OCI-LY1 (cell line): ENCODE measurements at regions not wholly inside any gene's neighbourhood (a gene's known extent, or its start where the extent isn't known, plus 50 kb on each side); places are given as distances from the start of the nearest gene placed in this dataset.

Experiments used
- H2AFZ ChIP-seq: fragments of 200-600 bp; sonication (generic), shearing (Covaris generic); 2 replicates; pipeline ENCODE4 v1.6.0; 2014; ENCODE audit warnings: antibody characterized with exemption, mild to moderate bottlenecking, low read length
- H3F3A ChIP-seq: fragments of 200-600 bp; sonication (generic), shearing (Covaris generic); 2 replicates; pipeline ENCODE4 v1.6.0; 2014; ENCODE audit warnings: mild to moderate bottlenecking, antibody characterized with exemption, low read length, moderate library complexity; ENCODE audit not compliant: insufficient read depth
- H3K27ac ChIP-seq: fragments of 200-600 bp; sonication (generic); 2 replicates; pipeline ENCODE4 v1.5.1; 2014; ENCODE audit warnings: low read length, mixed run types, mild to moderate bottlenecking, low read depth; ENCODE audit not compliant: poor library complexity, severe bottlenecking
- H3K27me3 ChIP-seq: fragments of 200-600 bp; sonication (generic); 2 replicates; pipeline ENCODE4 v1.6.0; 2014; ENCODE audit warnings: antibody characterized with exemption, mild to moderate bottlenecking, low read length, moderate library complexity; ENCODE audit not compliant: insufficient read depth
- H3K36me3 ChIP-seq: fragments of 200-600 bp; sonication (generic); 2 replicates; pipeline ENCODE4 v1.6.1; 2014; ENCODE audit warnings: mild to moderate bottlenecking, antibody characterized with exemption, low read length, moderate library complexity, mixed read lengths; ENCODE audit not compliant: insufficient read depth
- H3K4me1 ChIP-seq: fragments of 200-600 bp; sonication (generic); 2 replicates; pipeline ENCODE4 v1.5.1; 2014; ENCODE audit warnings: mild to moderate bottlenecking, low read length, moderate library complexity; ENCODE audit not compliant: insufficient read depth, severe bottlenecking
- H3K4me2 ChIP-seq: fragments of 200-600 bp; sonication (generic), shearing (Covaris generic); 2 replicates; pipeline ENCODE4 v1.6.1; 2014; ENCODE audit warnings: low read length
- H3K4me3 ChIP-seq: fragments of 200-600 bp; sonication (generic); 2 replicates; pipeline ENCODE4 v1.5.1; 2014; ENCODE audit warnings: low read length, low read depth, mild to moderate bottlenecking, mixed read lengths; ENCODE audit not compliant: poor library complexity, severe bottlenecking
- H3K79me2 ChIP-seq: fragments of 200-600 bp; shearing (Covaris generic); 2 replicates; pipeline ENCODE4 v1.6.1; 2016; ENCODE audit warnings: mixed run types, low read length, mixed read lengths; ENCODE audit not compliant: insufficient read depth
- H3K9ac ChIP-seq: fragments of 200-600 bp; sonication (generic), shearing (Covaris generic); 2 replicates; pipeline ENCODE4 v1.6.1; 2014; ENCODE audit warnings: mild to moderate bottlenecking, low read length, mixed read lengths
- H3K9me2 ChIP-seq: fragments of 200-600 bp; sonication (generic), shearing (Covaris generic); 2 replicates; pipeline ENCODE4 v1.6.1; 2014; ENCODE audit warnings: low read depth, mild to moderate bottlenecking, low read length, mixed read lengths
- H3K9me3 ChIP-seq: fragments of 200-600 bp; shearing (Covaris generic); 2 replicates; pipeline ENCODE4 v1.6.1; 2014; ENCODE audit warnings: low read length, mixed read lengths
- H4K20me1 ChIP-seq: fragments of 200-600 bp; sonication (generic), shearing (Covaris generic); 2 replicates; pipeline ENCODE4 v1.6.0; 2016; ENCODE audit warnings: mild to moderate bottlenecking, low read length; ENCODE audit not compliant: insufficient read depth
- EZH2 ChIP-seq: fragments of 200-600 bp; sonication (generic), shearing (Covaris generic); IDR thresholded peaks from 2 replicates; pipeline ENCODE4 v1.8.0; 2017; ENCODE audit warnings: borderline replicate concordance, mixed run types, mild to moderate bottlenecking, antibody characterized with exemption, low read length, moderate library complexity, mixed read lengths
- TF ChIP-seq, protein P1 (sequence below): fragments of 200-600 bp; sonication (generic), shearing (Covaris generic); IDR thresholded peaks from 2 replicates; pipeline ENCODE4 v1.5.1; 2017; ENCODE audit warnings: mild to moderate bottlenecking, antibody characterized with exemption, low read length, moderate library complexity, mixed read lengths

DNA sequence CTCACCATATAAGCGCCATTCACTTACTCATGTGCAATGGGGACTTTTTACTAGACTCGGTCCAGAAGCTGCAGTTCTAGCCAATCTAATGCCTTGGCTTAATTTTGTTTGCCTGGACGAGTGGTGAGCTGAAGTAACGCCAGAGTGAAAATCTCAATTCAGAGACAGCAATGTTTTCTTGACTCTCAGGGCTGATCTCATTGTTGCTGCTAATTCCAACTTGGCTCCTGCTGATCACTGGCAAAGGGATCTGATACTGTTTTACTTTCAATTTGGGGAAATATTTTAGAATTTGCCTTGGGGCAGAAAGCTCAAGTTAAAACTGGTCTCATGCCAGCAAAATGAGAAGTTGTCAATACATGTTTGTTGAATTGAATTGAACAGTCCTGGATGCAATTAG is 906.6 kb upstream of the CDH2 start:
- Histone ChIP-seq H3K9me3 (no peaks in the 10 kb centered on the region), H3K4me2 (no peak overlapping the region), H3K36me3 (no peaks in the 10 kb centered on the region), H3F3A (no peaks in the 10 kb centered on the region), H3K4me3 (no peak overlapping the region), H4K20me1 (no peaks in the 10 kb centered on the region), H3K27ac (no peak overlapping the region), H3K9me2 (no peaks in the 10 kb centered on the region), H3K27me3 (no peaks in the 10 kb centered on the region), H3K4me1 (no peaks in the 10 kb centered on the region), H3K9ac (no peak overlapping the region), H3K79me2 (no peaks in the 10 kb centered on the region), H2AFZ (no peak overlapping the region)
- TF ChIP-seq EZH2: no peak
- TF ChIP-seq, protein P1, sequence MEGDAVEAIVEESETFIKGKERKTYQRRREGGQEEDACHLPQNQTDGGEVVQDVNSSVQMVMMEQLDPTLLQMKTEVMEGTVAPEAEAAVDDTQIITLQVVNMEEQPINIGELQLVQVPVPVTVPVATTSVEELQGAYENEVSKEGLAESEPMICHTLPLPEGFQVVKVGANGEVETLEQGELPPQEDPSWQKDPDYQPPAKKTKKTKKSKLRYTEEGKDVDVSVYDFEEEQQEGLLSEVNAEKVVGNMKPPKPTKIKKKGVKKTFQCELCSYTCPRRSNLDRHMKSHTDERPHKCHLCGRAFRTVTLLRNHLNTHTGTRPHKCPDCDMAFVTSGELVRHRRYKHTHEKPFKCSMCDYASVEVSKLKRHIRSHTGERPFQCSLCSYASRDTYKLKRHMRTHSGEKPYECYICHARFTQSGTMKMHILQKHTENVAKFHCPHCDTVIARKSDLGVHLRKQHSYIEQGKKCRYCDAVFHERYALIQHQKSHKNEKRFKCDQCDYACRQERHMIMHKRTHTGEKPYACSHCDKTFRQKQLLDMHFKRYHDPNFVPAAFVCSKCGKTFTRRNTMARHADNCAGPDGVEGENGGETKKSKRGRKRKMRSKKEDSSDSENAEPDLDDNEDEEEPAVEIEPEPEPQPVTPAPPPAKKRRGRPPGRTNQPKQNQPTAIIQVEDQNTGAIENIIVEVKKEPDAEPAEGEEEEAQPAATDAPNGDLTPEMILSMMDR: no peak

DNA sequence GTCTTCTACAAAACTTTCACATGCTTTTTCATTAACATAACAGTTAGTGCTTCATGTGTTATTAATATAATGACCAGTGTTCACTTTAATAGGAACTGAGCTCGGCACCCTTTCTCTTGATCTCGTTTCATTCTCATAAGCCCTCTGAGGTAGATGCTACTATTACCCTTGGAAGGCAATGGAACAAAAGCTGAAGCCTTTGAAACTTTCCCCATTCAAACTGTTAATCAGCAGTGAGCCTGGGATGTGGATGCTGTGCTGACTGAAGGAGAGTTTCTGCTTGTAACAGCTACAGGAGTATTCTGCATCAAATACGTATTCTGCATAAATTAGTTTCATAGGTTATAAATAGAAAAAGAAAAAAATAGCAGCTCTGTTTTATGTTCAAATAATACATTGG is 904.0 kb upstream of the CDH2 start:
- Histone ChIP-seq H3K27me3 (no peaks in the 10 kb centered on the region), H3K9me2 (no peaks in the 10 kb centered on the region), H3K79me2 (no peaks in the 10 kb centered on the region), H3K9me3 (no peaks in the 10 kb centered on the region), H3K4me3 (no peak overlapping the region), H2AFZ (no peak overlapping the region), H3K27ac (no peak overlapping the region), H3K36me3 (no peaks in the 10 kb centered on the region), H3K9ac (no peak overlapping the region), H3F3A (no peaks in the 10 kb centered on the region), H3K4me1 (no peaks in the 10 kb centered on the region), H4K20me1 (no peaks in the 10 kb centered on the region), H3K4me2 (no peak overlapping the region)
- TF ChIP-seq EZH2: no peak
- TF ChIP-seq, protein P1: no peak

DNA sequence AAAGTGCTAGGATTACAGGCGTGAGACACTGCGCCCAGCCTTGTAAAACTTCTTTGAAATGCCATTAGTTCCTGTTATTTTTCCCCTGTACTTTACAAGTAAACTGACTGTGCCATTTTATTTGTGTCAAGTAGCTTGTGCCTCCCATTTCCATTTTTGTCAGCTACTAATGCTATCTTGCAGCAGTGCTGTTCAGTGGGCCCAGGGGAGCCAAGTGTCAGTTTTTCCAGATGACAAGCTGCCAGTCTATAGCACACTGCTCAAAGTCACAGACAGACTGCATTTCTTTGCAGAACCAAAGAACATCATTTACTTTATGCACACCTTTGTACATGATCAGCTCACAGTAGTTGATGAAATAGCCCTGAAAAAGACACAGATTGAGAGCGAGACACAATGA is 901.3 kb upstream of the CDH2 start:
- Histone ChIP-seq H3K36me3 (no peaks in the 10 kb centered on the region), H3K79me2 (no peaks in the 10 kb centered on the region), H3F3A (no peaks in the 10 kb centered on the region), H3K9me2 (no peaks in the 10 kb centered on the region), H3K9ac (no peak overlapping the region), H3K4me3 (no peak overlapping the region), H3K9me3 (no peaks in the 10 kb centered on the region), H3K27me3 (no peaks in the 10 kb centered on the region), H4K20me1 (no peaks in the 10 kb centered on the region), H3K27ac (no peak overlapping the region), H2AFZ (no peak overlapping the region), H3K4me2 (no peak overlapping the region), H3K4me1 (no peaks in the 10 kb centered on the region)
- TF ChIP-seq, protein P1: no peak
- no peak for TF ChIP-seq EZH2
